B cell (primary cell): ENCODE measurements at regions not wholly inside any gene's neighbourhood (a gene's known extent, or its start where the extent isn't known, plus 50 kb on each side); places are given as distances from the start of the nearest gene placed in this dataset.

Experiments used
- CTCF ChIP-seq: fragments of 200-600 bp; IDR thresholded peaks from one replicate; pipeline ENCODE4 v1.8.0; 2022; ENCODE audit warnings: antibody characterized with exemption, mild to moderate bottlenecking
- EZH2 ChIP-seq: IDR thresholded peaks from 2 replicates; pipeline ENCODE4 v1.6.1; 2012; ENCODE audit warnings: borderline replicate concordance, low read depth, mild to moderate bottlenecking, moderate library complexity, low read length; ENCODE audit not compliant: insufficient read depth, poor library complexity, severe bottlenecking

DNA sequence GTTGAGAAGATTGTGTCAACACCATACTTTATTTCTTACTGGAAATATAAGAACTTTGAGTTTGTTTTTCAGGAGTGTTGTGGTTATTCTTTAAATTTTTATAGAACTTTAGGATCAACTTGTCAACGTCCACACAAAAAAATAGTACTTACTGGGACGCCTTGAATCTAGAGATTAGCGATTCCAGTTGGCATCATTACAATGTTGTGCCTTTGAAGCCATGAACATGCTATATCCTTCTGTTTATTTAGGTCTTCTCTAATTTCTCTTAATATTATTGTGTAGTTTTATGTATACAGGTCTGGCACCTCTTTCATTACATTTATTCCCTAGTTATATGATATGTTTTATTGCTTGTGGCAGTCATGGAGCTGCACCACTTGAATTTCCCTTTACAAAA lies 320.8 kb upstream of the CCDC196 start:
- TF ChIP-seq CTCF = no peak
- no peak for TF ChIP-seq EZH2
